ENCODE measurements at regions not wholly inside any gene's neighbourhood (a gene's known extent, or its start where the extent isn't known, plus 50 kb on each side); places are given as distances from the start of the nearest gene placed in this dataset.
"Not testable (repeated sequence)": the region's sequence is repeated elsewhere in the genome, so short reads cannot be mapped to it uniquely, and the experiment has no call there.

GRCh38 chr17:77290759-77291558, 150.2 kb downstream of the SEC14L1 start:
- DNase-seq (ENCODE audit: low read depth) = not testable (repeated sequence)

DNA sequence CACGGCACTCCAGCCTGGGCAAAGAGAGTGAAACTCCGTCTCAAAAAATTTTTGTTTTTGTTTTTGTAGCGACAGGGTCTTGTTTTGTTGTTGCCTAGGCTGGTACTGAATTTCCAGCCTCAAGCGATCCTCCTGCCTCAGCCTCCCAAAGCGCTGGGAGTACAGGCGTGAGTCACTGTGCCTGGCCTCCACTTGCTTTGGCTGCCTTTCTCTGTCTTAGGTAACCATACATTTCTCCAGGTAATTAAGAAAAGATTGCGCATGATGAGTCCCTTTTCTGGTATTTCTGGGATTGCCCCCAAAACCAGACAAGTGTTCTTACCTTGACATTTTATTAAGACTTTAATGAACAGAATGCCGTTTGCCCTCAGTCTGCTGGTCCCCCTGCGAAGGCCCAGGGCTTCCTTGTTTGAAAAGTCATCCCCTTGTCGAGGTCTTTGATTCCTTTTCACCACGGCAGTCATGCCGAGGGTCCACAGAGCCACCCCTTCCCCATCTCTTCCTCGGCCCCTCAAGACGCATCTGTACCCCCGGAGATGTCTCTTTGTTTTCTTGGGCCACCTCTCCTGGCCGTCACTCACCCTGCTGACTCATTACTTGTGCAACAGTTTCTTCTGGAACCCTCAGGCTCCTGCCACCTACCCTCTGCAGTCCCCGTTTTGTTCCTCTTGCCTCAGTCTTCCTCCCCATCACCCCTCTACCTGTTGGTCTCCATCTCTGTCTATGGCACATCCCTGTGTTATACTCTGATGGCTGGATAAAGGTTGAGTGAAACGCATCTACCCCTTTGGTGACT, 151.0 kb downstream of the SEC14L1 start:
- DNase-seq (ENCODE audit: low read depth) = no peak

DNA sequence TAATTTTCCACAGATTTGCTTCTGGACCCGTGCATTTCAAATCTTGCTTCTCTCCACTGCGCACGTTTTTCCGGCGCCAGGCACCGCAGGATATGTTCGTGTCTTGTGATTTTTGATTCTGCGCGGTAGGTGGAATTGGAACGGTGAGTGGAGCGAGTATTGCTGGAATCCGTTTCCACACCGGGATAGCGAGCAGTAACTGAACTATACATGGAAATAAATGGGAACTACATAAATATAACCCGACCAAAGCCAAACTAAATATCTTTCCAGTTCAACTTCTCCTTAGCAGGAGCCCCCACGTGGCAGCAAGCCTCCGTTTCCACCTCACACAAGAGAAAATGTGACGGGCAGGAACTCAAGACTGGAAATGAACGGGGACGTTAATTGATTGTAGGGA, 154.0 kb downstream of the SEC14L1 start:
- DNase-seq (ENCODE audit: low read depth) = no peak

DNA sequence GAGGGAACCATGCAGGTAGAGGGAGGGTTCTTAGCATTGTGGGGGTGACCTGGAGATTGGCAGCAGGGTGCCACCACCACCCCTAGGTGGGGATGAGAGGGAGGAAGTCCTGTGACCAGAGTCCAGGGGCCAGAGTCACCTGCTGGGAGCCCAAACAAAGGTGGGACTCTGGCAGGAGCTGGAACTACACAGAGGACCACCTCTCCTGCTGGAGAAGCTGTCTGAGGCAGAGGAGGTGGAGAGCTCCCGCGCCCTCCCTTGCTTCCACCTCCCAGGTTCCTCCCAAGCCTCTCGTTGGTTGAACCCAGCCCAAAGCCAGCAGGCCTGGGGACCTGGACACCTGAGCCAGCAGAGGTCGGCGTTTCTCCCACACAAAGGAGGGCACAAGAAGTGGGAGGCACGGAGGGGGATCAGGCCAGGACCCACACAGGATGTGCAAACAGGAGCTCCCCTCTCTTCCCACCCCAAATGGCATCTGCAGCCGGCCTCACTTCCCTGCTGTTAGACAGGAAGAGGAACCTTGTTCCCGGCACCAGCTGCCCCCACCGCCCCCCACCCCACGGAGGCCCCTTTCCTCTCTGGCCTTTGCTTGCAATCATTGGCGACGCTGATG, 154.6 kb downstream of the SEC14L1 start:
- DNase-seq (ENCODE audit: low read depth) = no peak

GRCh38 chr17:77296769-77297409, 156.1 kb downstream of the SEC14L1 start:
- no peak for DNase-seq (ENCODE audit: low read depth)

DNA sequence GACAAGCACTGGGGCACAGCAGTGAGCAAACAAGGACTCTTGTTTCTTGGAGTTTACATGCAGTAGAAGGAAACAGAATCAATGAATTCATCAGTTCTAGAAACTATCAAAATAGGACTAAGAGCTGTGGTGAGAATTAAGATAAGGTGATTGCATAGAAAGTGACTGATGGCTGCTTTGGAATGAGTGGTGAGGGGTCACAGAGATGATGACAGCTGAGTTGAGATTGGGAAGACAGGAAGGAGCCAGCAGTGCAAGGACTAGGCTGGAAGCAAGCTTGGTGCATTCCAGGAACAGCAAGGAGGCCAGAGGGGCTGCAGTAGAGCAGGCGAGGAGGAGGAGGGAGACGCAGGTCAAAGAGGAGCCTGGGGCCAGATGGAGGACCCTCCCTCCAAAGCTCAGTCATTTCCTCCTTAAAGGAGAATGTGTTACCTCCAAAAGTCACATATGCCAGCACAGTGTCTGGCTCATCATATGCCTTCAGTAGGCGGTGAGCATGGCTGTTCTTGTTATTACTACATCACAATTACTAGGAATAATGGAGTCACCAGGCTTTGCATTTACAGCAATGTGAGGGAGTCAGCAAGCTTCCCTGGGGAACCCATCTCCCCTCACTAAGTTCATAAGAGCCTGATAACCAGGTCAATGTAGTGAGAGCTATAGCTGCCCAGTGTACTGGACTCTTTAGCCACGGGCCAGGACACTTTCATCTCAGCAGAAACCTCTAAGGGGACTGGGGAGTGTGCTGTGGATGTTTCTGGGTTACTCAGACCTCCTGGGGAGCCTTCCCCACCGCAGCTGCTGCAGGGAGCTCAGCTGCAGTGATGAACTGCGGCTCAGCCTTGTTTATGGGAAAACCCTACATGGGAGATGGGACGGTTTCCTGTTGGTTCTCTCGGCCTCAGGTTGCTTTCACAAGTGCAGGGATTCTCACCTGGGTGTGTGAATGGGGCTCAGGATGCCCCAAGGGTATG, 157.2 kb downstream of the SEC14L1 start:
- DNase-seq (ENCODE audit: low read depth) = no peak

- no peak for DNase-seq (ENCODE audit: low read depth)
Measured at GRCh38 chr17:77298811-77299210, 158.0 kb downstream of the SEC14L1 start.

GRCh38 chr17:77299256-77300015, 158.7 kb downstream of the SEC14L1 start:
- DNase-seq (ENCODE audit: low read depth) = no peak

- no peak for DNase-seq (ENCODE audit: low read depth)
Measured at GRCh38 chr17:77300016-77300686, 159.4 kb downstream of the SEC14L1 start.

- DNase-seq (ENCODE audit: low read depth) = no peak
Measured at GRCh38 chr17:77301694-77302266, 161.0 kb downstream of the SEC14L1 start.

DNA sequence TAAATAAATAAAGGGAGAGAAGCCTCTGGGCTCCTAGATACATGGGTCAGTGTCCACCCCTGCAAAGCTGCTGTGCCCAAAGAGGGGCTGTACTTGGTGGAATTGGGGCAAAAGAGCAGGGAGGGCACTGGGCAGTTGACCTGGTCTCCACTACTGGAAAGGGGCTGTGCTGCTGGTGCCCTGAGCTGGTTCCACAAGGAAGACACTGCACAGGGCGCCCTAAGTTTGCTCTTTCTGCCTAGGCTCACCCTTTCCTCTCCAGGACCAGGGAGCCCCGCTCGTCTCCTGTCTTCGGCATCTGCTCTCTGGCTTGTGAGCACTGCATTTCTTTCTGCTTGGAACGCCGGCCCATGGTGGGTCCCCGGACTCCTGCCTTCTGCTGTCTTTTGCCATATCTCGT, 161.9 kb downstream of the SEC14L1 start:
- no peak for DNase-seq (ENCODE audit: low read depth)

GRCh38 chr17:77303620-77304019, 162.9 kb downstream of the SEC14L1 start:
- DNase-seq (ENCODE audit: low read depth) = no peak

DNA sequence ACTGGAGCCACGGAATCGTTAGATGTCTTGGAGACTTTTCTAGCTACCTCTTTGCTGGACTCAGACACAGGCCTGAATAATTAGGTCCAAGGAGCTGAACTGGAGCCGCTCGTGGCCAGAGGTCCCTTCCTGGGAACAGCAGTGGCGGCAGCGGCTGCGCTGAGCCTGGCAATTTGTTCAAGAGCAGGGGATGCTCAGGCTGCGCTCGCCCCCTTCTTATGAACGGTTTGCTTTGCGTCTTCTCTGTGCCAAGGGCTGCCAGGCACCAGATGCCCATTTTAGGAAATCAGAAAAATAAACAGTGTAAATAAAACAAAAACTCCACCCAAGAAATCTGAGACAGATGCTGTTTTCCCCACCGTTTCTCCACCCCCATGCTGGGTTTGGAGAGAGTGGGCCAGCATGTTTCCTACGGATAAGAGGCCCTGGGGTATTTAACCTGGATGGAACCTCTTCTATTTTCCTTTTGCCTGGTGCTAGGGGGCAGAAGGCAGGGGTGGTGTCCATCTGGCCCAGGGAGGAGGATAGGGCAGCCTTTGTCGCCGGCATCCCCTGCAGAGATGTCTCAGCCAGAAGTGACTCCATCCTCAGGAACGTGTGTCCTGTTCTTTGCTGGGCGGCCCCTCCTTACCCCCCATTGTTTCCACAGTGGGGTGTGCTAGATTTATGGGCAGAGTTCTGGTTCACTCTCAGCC, 163.4 kb downstream of the SEC14L1 start:
- DNase-seq (ENCODE audit: low read depth) = no peak

DNA sequence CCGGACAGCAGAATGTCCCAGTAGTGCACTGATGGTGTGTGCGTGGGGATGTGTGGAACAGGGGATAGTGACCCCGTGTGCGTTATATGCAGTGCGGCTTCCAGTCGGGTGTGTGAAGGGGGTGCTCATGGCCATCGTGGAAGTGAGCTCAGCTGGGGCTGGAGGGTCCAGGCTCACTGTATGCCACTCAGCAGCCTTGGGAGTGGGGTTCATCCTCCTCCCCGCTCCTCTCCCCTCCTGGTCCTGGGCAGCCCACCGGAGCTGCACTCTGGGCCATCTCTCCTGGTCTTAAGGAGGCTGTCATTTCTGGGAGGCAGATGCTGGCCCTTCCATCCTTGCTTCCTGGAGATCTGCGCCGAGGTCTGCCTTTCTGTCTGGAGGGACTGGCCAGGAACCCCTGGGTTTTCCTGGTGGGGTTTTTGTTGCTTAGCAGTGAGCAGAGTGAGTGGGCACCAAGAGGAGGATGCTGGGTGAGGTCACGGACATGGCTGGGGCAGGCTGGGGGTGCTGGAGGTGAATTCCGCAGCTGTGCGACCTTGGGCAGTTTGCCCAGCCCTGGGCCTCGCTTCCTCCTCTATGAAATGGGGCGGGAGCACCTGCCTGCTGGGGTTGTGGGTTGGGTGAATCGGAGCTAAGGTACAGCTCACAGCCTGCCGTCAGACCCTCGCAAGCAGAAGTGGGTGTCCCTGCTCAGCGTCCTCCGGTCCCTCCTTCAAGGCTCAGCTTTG, 164.1 kb downstream of the SEC14L1 start:
- no peak for DNase-seq (ENCODE audit: low read depth)

DNA sequence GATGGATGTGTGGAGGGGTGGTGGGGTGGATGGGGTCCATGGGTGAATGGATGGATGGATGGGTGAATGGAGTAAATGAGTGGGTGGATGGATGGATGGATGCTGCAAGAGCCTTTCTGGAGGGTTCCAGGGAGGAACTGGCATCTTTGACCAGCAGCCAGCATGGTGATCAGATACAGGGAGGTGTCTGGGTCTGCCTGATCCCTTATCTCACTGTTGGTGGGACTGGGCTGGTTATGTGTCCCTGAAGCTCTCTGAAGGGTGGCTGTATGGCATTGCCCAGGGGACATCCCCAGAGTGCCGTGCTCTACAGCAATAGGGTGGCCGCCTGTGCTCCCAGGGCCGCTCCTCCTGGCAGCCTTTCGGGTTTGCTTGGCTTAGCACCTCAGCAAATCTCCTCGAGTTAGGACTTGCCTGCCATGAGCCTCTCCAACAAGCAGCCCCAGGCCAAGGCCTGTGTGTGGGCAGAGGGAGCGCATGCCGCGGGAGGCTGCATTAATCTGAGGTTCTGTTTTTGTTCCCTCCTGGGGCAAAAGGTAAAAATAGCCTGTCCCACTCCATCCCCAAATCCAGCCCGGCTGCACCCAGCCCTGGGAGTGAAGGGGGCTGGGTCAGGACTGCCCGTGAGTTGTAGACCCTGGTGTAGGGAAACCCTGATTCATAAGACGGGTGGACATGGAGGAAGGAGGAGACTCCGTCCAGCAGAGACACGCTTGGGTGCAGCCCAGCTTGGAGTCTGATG, 165.4 kb downstream of the SEC14L1 start:
- DNase-seq (ENCODE audit: low read depth) = no peak

DNA sequence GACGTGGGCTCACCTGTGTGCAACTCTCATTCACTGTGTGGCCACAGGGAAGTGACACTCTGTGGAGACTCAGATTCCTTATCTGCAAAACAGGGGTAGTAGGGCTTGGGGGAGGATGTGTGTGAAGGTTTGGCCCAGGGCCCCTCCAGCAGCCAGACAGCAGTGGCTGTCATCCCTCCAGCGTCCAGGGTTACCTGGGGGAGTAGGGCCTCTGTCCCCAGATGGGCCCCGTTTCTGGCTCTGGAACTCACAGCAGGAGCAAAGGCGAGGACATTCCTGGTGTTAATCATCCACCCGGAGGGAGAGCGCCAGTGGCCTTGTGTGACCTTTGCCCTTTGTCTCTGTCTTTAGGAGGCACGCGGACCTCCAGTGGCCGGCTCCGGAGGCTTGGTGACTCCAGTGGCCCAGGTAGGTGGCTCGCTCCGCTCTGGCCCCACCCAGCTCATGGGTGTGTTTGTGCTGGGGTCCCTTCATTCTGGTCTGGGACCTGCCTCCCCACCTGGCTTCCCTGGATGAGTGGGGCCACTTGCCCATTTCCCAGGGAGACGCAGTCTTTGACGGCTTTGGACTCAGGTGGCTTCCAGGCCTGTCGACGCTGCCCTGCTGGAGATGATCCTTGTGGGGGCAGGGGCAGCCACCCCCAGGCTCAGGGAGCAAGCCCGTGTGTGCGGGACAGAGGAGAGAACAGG, 166.2 kb downstream of the SEC14L1 start:
- DNase-seq (ENCODE audit: low read depth) = no peak
